ENCODE measurements at regions not wholly inside any gene's neighbourhood (a gene's known extent, or its start where the extent isn't known, plus 50 kb on each side); places are given as distances from the start of the nearest gene placed in this dataset.

- H3K4me3 ChIP-seq (ENCODE audit: low read depth, low read length): no peak overlapping the region
- H3K27ac ChIP-seq: no peak overlapping the region
- no peaks in the 10 kb centered on the region for H3K36me3 ChIP-seq (replicated peaks)
- no peak for DNase-seq
- TF ChIP-seq CTCF (IDR thresholded peaks at IDR 0.05; ENCODE audit: low read depth, low read length, missing control alignments): no peak
- in situ Hi-C loops (cut with HindIII; ENCODE audit: low pct_ligation_motif_present, low sequenced_read_pairs): no loop called here
- H3K27me3 ChIP-seq (replicated peaks): no peaks in the 10 kb centered on the region
Measured at GRCh38 chr4:58766763-58767162, 1656.6 kb upstream of the IGFBP7 start.

DNA sequence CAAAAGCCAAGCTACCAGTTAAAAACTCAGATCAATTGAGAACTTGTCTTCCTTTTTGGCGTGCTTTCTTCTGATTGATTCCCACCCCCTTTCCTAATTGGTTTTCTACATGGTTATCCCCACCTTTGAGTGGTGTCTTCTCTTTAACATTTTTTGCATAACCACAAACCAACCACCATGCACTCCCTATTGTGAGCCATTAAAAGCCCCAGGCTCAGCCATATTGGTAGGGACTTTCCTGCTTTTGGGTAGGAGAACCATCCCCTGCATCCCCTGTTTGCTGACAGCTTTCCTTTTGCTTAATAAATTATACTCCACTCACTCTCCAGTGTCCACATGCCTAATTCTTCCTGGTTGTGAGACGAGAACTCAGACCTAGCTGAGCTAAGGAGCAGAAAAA is 1651.4 kb upstream of the IGFBP7 start:
- Histone ChIP-seq H3K4me3 (ENCODE audit: low read depth, low read length) (no peak overlapping the region), H3K27ac (no peak overlapping the region), H3K36me3 (replicated peaks) (no peaks in the 10 kb centered on the region), H3K27me3 (replicated peaks) (no peaks in the 10 kb centered on the region)
- no peak for TF ChIP-seq CTCF (IDR thresholded peaks at IDR 0.05; ENCODE audit: low read depth, low read length, missing control alignments)
- in situ Hi-C loops (cut with HindIII; ENCODE audit: low pct_ligation_motif_present, low sequenced_read_pairs): no loop called here
- no peak for DNase-seq

DNA sequence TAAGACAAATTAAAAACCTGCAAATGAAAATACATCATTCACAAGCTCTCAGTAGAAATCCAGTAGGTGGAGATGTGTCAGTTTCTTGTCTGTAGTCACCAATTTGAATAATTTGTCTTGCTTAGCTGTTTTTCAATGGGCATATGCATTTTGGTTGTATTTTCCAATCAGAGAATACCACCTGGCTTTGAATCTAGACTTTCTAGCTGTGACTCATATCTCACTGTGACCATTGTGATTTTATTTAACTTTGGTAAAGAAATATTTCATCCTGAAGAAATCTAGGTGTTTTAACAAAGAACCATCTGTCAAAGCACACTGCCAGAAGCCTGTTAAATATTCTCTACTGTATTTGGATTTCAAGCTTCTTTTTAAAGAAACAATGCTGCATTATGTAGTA is 1650.6 kb upstream of the IGFBP7 start:
- Histone ChIP-seq H3K27ac (no peak overlapping the region), H3K4me3 (ENCODE audit: low read depth, low read length) (no peak overlapping the region), H3K36me3 (replicated peaks) (no peaks in the 10 kb centered on the region), H3K27me3 (replicated peaks) (no peaks in the 10 kb centered on the region)
- no peak for DNase-seq
- TF ChIP-seq CTCF (IDR thresholded peaks at IDR 0.05; ENCODE audit: low read depth, low read length, missing control alignments): no peak
- in situ Hi-C loops (cut with HindIII; ENCODE audit: low pct_ligation_motif_present, low sequenced_read_pairs): no loop called here

DNA sequence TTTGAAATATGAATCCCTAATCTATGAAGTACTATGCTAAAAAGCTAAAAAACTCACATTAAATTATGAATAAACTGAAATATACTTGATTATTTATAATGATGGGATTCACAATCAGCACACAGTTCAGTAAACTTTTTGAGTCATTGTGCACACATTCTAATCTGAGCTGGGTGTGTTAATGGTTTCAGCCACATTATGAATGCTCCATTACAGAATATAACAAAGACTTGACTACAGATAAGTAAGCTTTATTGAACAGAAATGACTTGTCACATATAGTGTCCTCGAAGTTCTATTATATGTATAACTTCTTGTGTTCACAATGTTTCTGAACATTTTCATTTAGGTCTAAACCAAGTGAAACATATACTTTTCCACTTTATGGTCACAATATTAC is 1649.9 kb upstream of the IGFBP7 start:
- DNase-seq: no peak
- H3K27ac ChIP-seq: no peak overlapping the region
- no peak for TF ChIP-seq CTCF (IDR thresholded peaks at IDR 0.05; ENCODE audit: low read depth, low read length, missing control alignments)
- in situ Hi-C loops (cut with HindIII; ENCODE audit: low pct_ligation_motif_present, low sequenced_read_pairs): no loop called here
- H3K4me3 ChIP-seq (ENCODE audit: low read depth, low read length): no peak overlapping the region
- no peaks in the 10 kb centered on the region for H3K36me3 ChIP-seq (replicated peaks)
- no peaks in the 10 kb centered on the region for H3K27me3 ChIP-seq (replicated peaks)

DNA sequence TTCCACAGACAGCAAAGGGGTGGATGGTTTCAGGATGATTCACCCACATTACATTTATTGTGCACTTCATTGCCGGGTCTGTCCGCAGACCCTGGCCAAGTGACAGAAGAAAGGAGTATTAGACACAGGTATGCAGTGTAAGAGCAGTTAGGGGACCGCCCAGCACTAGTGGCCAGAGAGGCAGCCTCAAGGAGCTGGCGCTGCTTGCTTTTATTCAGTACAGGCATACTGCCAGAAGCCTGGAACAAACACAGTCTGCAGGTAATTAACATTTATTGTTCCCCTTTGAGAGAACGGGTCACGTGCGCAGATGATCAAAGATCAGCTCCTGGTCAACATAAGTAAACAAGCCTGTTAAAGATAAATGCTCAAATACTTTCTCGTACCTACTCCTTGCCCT is 1639.0 kb upstream of the IGFBP7 start:
- H3K27me3 ChIP-seq (replicated peaks): no peaks in the 10 kb centered on the region
- no peak overlapping the region for H3K4me3 ChIP-seq (ENCODE audit: low read depth, low read length)
- no peak for DNase-seq
- no peak for TF ChIP-seq CTCF (IDR thresholded peaks at IDR 0.05; ENCODE audit: low read depth, low read length, missing control alignments)
- in situ Hi-C loops (cut with HindIII; ENCODE audit: low pct_ligation_motif_present, low sequenced_read_pairs): no loop called here
- H3K27ac ChIP-seq: no peak overlapping the region
- H3K36me3 ChIP-seq (replicated peaks): no peaks in the 10 kb centered on the region

GRCh38 chr4:58740897-58741296 is 1630.7 kb upstream of the IGFBP7 start:
- in situ Hi-C loops (cut with HindIII; ENCODE audit: low pct_ligation_motif_present, low sequenced_read_pairs): no loop called here
- DNase-seq: no peak
- Histone ChIP-seq H3K4me3 (ENCODE audit: low read depth, low read length) (no peak overlapping the region), H3K36me3 (replicated peaks) (no peaks in the 10 kb centered on the region), H3K27me3 (replicated peaks) (no peaks in the 10 kb centered on the region), H3K27ac (no peak overlapping the region)
- no peak for TF ChIP-seq CTCF (IDR thresholded peaks at IDR 0.05; ENCODE audit: low read depth, low read length, missing control alignments)

All from brain microvascular endothelial cell (primary cell).